Skin epidermis (tissue), 12 donors: ENCODE measurements at regions not wholly inside any gene's neighbourhood (a gene's known extent, or its start where the extent isn't known, plus 50 kb on each side); places are given as distances from the start of the nearest gene placed in this dataset.
"Not testable (repeated sequence)": the region's sequence is repeated elsewhere in the genome, so short reads cannot be mapped to it uniquely, and the experiment has no call there.

Experiments
- H3K27ac ChIP-seq, 21 experiments: fragments of 200-600 bp; sonication (generic) in 11 of 21; one replicate each; pipeline ENCODE4 v1.5.0; 2020; ENCODE audit warnings: mild to moderate bottlenecking in 3 of 21, inconsistent platforms in 2 of 21, moderate library complexity in 2 of 21
- H3K4me3 ChIP-seq, 7 experiments: fragments of 200-600 bp; sonication (generic) in 2 of 7; one replicate each; pipeline ENCODE4 v1.5.0; 2020; ENCODE audit warnings: inconsistent platforms in 2 of 7, mild to moderate bottlenecking in 2 of 7, moderate library complexity in 1 of 7

DNA sequence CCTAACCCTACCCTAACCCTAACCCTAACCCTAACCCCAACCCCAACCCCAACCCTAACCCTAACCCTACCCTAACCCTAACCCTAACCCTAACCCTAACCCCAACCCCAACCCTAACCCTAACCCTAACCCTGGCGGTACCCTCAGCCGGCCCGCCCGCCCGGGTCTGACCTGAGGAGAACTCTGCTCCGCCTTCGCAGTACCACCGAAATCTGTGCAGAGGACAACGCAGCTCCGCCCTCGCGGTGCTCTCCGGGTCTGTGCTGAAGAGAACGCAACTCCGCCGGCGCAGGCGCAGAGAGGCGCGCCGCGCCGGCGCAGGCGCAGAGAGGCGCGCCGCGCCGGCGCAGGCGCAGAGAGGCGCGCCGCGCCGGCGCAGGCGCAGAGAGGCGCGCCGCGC, 56.1 kb upstream of the IQSEC3 start:
- not testable (repeated sequence) for H3K4me3 ChIP-seq, H3K27ac ChIP-seq

DNA sequence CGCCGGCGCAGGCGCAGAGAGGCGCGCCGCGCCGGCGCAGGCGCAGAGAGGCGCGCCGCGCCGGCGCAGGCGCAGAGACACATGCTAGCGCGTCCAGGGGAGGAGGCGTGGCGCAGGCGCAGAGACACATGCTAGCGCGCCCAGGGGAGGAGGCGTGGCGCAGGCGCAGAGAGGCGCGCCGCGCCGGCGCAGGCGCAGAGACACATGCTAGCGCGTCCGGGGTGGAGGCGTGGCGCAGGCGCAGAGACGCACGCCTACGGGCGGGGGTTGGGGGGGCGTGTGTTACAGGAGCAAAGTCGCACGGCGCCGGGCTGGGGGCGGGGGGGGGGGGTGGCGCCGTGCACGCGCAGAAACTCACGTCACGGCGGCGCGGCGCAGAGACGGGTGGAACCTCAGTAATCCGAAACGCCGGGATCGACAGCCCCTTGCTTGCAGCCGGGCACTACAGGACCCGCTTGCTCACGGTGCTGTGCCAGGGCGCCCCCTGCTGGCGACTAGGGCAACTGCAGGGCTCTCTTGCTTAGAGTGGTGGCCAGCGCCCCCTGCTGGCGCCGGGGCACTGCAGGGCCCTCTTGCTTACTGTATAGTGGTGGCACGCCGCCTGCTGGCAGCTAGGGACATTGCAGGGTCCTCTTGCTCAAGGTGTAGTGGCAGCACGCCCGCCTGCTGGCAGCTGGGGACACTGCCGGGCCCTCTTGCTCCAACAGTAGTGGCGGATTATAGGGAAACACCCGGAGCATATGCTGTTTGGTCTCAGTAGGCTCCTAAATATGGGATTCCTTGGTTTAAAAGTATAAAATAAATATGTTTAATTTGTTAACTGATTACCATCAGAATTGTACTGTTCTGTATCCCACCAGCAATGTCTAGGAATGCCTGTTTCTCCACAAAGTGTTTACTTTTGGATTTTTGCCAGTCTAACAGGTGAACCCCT, 55.4 kb upstream of the IQSEC3 start:
- not testable (repeated sequence) for H3K4me3 ChIP-seq, H3K27ac ChIP-seq

GRCh38 chr12:12306-12705, 54.3 kb upstream of the IQSEC3 start:
- not testable (repeated sequence) for H3K27ac ChIP-seq, H3K4me3 ChIP-seq

GRCh38 chr12:12725-13640, 53.6 kb upstream of the IQSEC3 start:
- H3K4me3 ChIP-seq, result not testable (repeated sequence)
- H3K27ac ChIP-seq, result peak overlapping the region in 1 of 21 experiments; percentile 7

DNA sequence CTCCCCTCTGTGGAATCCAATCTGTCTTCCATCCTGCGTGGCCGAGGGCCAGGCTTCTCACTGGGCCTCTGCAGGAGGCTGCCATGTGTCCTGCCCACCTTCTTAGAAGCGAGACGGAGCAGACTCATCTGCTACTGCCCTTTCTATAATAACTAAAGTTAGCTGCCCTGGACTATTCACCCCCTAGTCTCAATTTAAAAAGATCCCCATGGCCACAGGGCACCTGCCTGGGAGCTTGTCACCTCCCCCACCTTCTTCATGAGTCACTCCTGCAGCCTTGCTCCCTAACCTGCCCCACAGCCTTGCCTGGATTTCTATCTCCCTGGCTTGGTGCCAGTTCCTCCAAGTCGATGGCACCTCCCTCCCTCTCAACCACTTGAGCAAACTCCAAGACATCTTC, 52.7 kb upstream of the IQSEC3 start:
- H3K27ac ChIP-seq, result not testable (repeated sequence)

DNA sequence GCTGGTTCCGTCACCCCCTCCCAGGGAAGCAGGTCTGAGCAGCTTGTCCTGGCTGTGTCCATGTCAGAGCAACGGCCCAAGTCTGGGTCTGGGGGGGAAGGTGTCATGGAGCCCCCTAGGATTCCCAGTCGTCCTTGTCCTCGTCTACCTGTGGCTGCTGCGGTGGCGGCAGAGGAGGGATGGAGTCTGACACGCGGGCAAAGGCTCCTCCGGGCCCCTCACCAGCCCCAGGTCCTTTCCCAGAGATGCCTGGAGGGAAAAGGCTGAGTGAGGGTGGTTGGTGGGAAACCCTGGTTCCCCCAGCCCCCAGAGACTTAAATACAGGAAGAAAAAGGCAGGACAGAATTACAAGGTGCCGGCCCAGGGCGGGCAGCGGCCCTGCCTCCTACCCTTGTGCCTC, 51.9 kb upstream of the IQSEC3 start:
- H3K4me3 ChIP-seq, H3K27ac ChIP-seq: not testable (repeated sequence)

More for the DNA sequence above, 52.7 kb upstream of the IQSEC3 start:
- H3K4me3 ChIP-seq, result not testable (repeated sequence)

GRCh38 chr12:15381-15780, 51.2 kb upstream of the IQSEC3 start:
- H3K27ac ChIP-seq, H3K4me3 ChIP-seq: not testable (repeated sequence)

DNA sequence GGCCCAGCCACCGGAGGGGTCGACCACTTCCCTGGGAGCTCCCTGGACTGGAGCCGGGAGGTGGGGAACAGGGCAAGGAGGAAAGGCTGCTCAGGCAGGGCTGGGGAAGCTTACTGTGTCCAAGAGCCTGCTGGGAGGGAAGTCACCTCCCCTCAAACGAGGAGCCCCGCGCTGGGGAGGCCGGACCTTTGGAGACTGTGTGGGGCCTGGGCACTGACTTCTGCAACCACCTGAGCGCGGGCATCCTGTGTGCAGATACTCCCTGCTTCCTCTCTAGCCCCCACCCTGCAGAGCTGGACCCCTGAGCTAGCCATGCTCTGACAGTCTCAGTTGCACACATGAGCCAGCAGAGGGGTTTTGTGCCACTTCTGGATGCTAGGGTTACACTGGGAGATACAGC, 50.5 kb upstream of the IQSEC3 start:
- H3K27ac ChIP-seq, H3K4me3 ChIP-seq: not testable (repeated sequence)

DNA sequence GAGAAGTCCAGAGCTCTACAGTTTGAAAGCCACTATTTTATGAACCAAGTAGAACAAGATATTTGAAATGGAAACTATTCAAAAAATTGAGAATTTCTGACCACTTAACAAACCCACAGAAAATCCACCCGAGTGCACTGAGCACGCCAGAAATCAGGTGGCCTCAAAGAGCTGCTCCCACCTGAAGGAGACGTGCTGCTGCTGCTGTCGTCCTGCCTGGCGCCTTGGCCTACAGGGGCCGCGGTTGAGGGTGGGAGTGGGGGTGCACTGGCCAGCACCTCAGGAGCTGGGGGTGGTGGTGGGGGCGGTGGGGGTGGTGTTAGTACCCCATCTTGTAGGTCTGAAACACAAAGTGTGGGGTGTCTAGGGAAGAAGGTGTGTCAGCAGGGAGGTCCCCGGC, 50.0 kb upstream of the IQSEC3 start:
- not testable (repeated sequence) for H3K4me3 ChIP-seq, H3K27ac ChIP-seq
